SIG-M5 treated with dmso at 0.1 percent for 504 hours (cell line): ENCODE measurements at regions not wholly inside any gene's neighbourhood (a gene's known extent, or its start where the extent isn't known, plus 50 kb on each side); places are given as distances from the start of the nearest gene placed in this dataset.

Experiments
- DNase-seq: peaks from one replicate; lab custom pipeline; 2025; ENCODE audit not compliant: unreplicated experiment; lab: John Stamatoyannopoulos, UW

DNA sequence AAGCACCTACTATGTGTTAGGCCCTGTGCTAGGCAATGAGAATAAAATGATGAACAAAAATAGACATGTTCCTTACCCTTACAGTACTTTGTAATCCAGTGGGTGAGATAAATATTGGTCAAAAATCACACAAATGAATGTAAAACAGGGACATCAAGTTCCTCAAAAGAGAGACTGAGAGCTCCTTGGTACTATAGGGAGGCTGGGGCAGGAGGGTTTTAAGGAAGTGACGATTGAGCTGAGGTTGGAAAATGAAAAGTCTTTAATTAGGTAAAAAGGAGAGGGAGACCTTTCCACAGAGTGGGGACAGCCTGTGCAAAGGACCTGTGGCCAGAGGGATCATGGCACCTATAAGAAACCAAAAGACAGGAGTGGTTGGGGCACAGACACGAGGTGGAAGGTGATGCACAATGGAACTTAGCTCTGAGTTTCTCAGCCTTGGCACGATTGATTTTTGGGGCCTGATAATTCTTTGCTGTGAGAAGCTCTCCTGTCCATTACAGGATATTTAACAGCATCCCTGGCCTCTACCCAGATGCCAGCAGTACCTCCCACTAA, 140.3 kb downstream of the CEP57L1 start:
- no peak for DNase-seq

DNA sequence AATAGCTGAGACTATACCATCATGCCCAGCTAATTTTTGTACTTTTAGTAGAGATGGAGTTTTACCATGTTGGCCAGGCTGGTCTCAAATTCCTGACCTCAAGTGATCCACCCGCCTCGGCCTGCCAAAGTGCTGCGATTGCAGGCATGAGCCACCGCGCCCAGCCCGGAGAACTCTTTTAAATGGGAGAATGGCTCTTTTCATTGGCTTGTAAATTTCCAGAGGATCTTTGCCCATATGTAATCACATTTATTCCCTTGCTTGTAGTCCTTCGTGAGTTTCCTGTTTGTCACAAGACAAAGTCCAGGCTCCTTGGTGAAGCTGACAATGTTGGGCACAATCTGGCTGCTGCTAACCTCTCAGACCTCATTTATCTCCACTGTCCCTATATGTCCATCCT, 135.1 kb downstream of the CEP57L1 start:
- DNase-seq = no peak

DNA sequence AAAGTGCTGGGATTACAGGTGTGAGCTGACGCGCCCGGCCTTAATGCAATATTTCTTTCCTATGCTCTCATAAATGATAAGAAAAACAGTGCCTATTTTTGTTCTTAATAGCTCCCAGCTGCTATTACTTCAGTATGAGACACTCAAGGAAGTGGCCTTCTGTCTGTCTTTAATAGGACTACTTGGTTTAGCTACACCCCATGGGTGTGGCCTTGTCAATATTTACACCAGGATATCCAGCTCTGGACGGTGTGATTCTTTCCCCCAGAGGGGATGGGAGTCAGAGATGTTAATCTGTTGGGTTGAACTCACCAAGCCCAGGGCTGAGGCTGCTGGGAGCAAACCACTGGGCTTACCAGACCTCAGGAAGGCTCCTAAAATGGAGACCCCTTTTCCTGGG, 134.2 kb downstream of the CEP57L1 start:
- no peak for DNase-seq

DNA sequence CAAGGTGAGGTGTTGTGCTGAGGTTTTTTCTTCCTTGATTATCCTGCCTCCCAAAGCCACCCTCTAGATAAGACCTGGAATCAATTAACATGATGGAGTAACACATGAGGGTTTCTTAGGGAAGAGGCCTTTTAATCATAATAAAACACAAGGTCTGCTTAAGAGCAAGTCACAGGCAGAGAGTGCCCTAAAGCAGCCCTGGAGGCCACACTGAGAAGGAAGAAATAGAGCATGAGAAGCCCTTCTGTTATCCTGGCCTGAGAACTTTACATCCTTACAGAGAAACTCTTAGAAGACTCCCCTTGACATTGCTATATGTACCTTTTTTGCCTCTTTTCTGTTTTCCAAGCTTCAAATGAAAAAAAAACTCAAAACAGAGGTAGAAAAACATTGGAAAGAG, 132.3 kb downstream of the CEP57L1 start:
- DNase-seq = no peak

DNA sequence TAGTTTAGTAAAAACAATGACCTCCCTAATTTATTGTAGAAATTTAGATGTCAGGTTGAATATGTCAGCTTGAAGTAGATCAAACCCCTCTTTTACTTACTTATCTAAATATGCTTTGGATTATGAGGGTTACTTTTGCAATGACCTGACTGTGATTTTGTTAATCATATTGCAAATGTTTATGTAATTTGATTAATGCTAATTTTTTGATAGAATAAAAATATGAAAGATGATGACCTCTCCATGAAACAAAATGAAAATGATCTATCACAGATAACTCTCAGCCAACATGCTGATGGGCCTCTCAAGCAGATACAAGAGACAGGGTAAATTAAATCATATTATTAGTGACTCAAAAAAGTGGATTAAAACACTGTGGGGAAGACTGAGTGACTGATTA, 131.0 kb downstream of the CEP57L1 start:
- no peak for DNase-seq

DNA sequence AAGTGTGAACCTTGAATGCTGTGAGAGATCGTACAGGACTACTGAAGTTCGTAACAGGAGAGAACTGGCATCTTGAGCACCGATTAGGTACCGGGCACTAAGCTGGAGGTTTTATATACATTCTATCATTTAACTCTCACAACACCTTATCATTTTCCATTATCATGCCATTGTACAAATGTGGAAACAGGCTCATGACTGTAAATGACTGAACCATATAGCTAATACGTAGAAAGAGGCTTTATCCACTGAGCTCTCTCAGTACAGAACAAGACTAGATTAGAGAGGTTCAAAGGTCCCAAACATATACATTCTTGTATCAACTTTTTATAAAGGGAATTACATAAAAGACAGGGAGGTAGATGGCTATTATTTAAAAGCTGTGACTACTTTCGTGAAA, 130.6 kb downstream of the CEP57L1 start:
- DNase-seq = no peak

DNA sequence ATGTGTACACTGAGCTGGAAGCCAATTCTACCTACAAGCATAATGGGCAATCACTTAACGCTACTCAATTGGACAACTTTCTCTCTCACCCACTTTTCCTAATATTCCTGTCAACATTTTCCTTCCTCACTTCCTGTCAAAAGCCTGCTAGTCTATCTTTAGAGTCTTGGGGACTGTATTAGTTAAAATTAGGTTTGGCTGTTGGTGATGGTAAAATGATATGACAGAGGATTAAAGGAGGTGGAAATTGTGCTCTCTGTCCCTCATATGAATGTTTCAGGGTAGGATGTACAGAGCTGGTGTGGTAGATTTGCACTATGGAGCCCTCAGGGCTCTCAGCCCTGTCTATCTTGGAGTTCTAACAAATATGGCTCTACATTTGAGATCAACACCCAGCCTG, 129.7 kb downstream of the CEP57L1 start:
- DNase-seq = no peak

DNA sequence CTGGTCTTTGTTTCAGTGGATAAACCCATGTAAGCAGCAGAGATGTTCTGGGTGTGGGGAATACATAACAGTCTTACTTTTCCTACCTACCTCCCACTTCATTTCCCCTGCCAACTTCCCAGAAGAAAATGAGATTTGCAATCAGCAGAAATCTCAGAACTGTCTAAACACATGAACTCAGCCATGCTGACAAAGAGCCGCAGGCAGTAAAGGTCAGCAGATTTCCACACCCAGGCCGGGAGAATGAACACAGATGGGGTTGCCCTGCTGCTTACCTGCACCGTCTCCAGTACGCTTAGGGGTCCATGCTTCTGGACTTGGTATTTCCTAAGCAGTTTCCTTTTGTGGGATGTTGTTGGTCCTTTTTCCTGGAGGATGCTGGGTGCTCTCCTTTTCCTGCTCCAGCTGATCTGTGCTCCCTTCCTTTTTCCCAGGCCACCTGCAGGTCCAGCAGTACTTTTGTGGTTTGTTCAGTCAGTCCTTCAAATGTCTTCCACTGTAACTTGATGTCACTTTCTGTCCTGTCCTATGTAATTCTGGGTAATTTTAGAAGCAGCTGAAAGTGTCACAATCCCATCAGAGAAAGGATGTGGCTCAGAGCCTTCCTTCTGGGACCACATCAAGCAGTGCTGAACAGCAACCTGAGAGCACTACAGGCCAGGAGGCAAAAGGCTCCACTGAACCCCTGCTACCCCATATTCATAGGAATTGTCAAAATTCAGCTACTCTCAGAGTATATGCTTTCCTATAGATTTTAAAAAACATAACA, 129.0 kb downstream of the CEP57L1 start:
- peak; percentile 10 for DNase-seq

DNA sequence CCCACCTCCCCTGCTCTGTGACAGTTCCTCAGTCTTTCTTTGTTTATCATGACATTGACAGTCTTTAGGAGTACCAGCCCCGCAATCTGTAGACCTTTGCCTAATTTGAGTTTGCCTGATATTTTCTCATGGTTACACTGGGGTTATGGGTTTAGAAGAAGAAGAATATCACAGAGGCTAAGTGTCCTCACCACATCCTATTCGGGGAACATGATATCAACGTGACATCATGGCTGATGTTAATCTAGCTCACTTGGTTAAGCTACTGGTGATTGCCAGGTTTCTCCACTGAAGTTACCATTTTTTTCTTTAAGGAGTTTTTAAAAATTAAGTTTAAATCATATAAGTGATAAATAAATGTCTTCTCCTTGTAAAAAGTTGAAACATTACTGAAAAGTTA, 127.5 kb downstream of the CEP57L1 start:
- no peak for DNase-seq

DNA sequence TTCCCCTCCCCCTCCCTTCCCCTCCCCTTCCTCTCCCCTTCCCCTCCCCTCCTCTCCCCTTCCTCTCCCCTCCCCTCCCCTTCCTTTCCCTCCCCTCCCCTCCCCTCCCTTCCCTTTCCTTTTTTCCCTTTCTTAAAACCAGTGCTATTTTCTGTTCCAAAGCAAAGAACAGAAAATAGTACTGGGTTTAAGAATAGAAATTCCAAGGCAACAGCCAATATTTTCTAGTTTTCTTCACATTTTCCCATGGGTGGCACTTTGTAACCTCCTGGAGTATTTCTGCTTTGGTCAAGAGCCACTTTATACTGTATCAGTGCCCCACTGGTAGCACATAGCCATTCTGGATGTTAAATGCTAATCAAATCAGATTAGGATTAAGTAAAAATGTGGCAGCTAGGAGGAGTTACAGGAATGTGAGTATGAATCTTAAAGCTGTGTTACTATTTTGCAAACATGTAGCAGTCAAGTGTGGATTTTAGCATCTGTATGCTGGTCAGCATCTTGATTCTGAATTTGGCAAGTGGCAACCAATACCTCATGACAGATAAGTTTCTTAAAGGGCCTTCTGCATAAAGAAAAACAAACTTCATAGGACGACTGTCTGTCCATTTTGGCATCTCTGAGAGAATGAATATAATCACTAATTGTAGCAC, 126.4 kb downstream of the CEP57L1 start:
- DNase-seq = no peak
